ENCODE measurements at regions not wholly inside any gene's neighbourhood (a gene's known extent, or its start where the extent isn't known, plus 50 kb on each side); places are given as distances from the start of the nearest gene placed in this dataset.
"Not testable (repeated sequence)": the region's sequence is repeated elsewhere in the genome, so short reads cannot be mapped to it uniquely, and the experiment has no call there.

- no peak for DNase-seq
These were observed 91.7 kb upstream of the WSCD1 start for GRCh38 chr17:5978496-5978895.

- no peak for DNase-seq
These were observed 89.2 kb upstream of the WSCD1 start for GRCh38 chr17:5980941-5981340.

- DNase-seq = no peak
These were observed 83.5 kb upstream of the WSCD1 start for GRCh38 chr17:5986644-5987043.

GRCh38 chr17:6000426-6000825, 69.8 kb upstream of the WSCD1 start:
- DNase-seq = no peak

- DNase-seq = not testable (repeated sequence)
These were observed 67.0 kb upstream of the WSCD1 start for GRCh38 chr17:6003221-6003620.

GRCh38 chr17:6005939-6006338, 64.2 kb upstream of the WSCD1 start:
- DNase-seq = no peak

- no peak for DNase-seq
These were observed 59.0 kb upstream of the WSCD1 start for GRCh38 chr17:6011206-6011605.

- DNase-seq = no peak
These were observed 51.4 kb upstream of the WSCD1 start for GRCh38 chr17:6018788-6019187.

- DNase-seq = peak; percentile 37
These were observed 50.2 kb upstream of the WSCD1 start for GRCh38 chr17:6019959-6020358.

- no peak for DNase-seq
These were observed 49.7 kb upstream of the WSCD1 start for GRCh38 chr17:6020376-6021010.

Measured in stimulated activated CD4-positive, alpha-beta T cell treated with anti-CD3 and anti-CD28 coated beads, Interleukin-15, amount 100 ng/mL, for 24 hours (primary cell).